Muscle layer of duodenum (tissue), 2 donors: ENCODE measurements at regions not wholly inside any gene's neighbourhood (a gene's known extent, or its start where the extent isn't known, plus 50 kb on each side); places are given as distances from the start of the nearest gene placed in this dataset.
"Not testable (repeated sequence)": the region's sequence is repeated elsewhere in the genome, so short reads cannot be mapped to it uniquely, and the experiment has no call there.

ENCODE experiments used
- H3K27ac ChIP-seq: one replicate; pipeline ENCODE4 v1.7.0; 2013; ENCODE audit warnings: mild to moderate bottlenecking, low read length
- H3K27me3 ChIP-seq: one replicate; pipeline ENCODE4 v1.7.0; 2013; ENCODE audit warnings: low read depth, mild to moderate bottlenecking, control low read depth, low read length
- H3K36me3 ChIP-seq, 2 donors: one replicate each; pipeline ENCODE4 v1.7.0; 2013; ENCODE audit warnings: low read length in 2 of 2, control low read depth in 1 of 2, mild to moderate bottlenecking in 1 of 2; ENCODE audit not compliant: insufficient read depth in 2 of 2, control insufficient read depth in 1 of 2
- H3K4me1 ChIP-seq, 2 donors: one replicate each; pipeline ENCODE4 v1.7.0; 2013; ENCODE audit warnings: low read length in 2 of 2, mild to moderate bottlenecking in 2 of 2, control low read depth in 1 of 2, moderate library complexity in 1 of 2; ENCODE audit not compliant: insufficient read depth in 2 of 2, control insufficient read depth in 1 of 2
- H3K4me3 ChIP-seq, 2 donors: one replicate each; pipeline ENCODE4 v1.7.0; 2013; ENCODE audit warnings: low read length in 2 of 2, low read depth in 1 of 2, mild to moderate bottlenecking in 1 of 2
- H3K9me3 ChIP-seq, 2 donors: one replicate each; pipeline ENCODE4 v1.7.0; 2013; ENCODE audit warnings: low read length in 2 of 2, control low read depth in 1 of 2, mild to moderate bottlenecking in 1 of 2; ENCODE audit not compliant: control insufficient read depth in 1 of 2
- donor health status: healthy.

GRCh38 chr1:121574505-121574899 lies 389.7 kb downstream of the SRGAP2C start:
- not testable (repeated sequence) for H3K27me3 ChIP-seq, H3K36me3 ChIP-seq, H3K9me3 ChIP-seq, H3K27ac ChIP-seq, H3K4me3 ChIP-seq, H3K4me1 ChIP-seq

- not testable (repeated sequence) for H3K36me3 ChIP-seq, H3K4me3 ChIP-seq, H3K9me3 ChIP-seq, H3K27me3 ChIP-seq, H3K27ac ChIP-seq, H3K4me1 ChIP-seq
Observed at GRCh38 chr1:121582898-121583297, 398.1 kb downstream of the SRGAP2C start.

GRCh38 chr1:121586369-121587229 lies 401.8 kb downstream of the SRGAP2C start:
- no peaks in the 10 kb centered on the region for H3K27me3 ChIP-seq
- no peaks in the 10 kb centered on the region for H3K36me3 ChIP-seq
- H3K9me3 ChIP-seq: peaks cover 0 to 3% of the 10 kb centered on the region in 2 donors
- H3K4me1 ChIP-seq: no peaks in the 10 kb centered on the region
- H3K27ac ChIP-seq: no peak overlapping the region
- no peak overlapping the region for H3K4me3 ChIP-seq

GRCh38 chr1:121587230-121587569 lies 402.4 kb downstream of the SRGAP2C start:
- Histone ChIP-seq H3K27ac (no peak overlapping the region), H3K27me3 (no peaks in the 10 kb centered on the region), H3K4me1 (no peaks in the 10 kb centered on the region), H3K4me3 (no peak overlapping the region), H3K36me3 (no peaks in the 10 kb centered on the region), H3K9me3 (peaks cover 0 to 3% of the 10 kb centered on the region in 2 donors)

- Histone ChIP-seq H3K27me3 (no peaks in the 10 kb centered on the region), H3K4me3 (no peak overlapping the region), H3K27ac (no peak overlapping the region), H3K4me1 (no peaks in the 10 kb centered on the region), H3K9me3 (peaks cover 0 to 3% of the 10 kb centered on the region in 2 donors), H3K36me3 (no peaks in the 10 kb centered on the region)
Observed at GRCh38 chr1:121587777-121588176, 403.0 kb downstream of the SRGAP2C start.

GRCh38 chr1:121594096-121594495 lies 409.3 kb downstream of the SRGAP2C start:
- Histone ChIP-seq H3K36me3 (no peaks in the 10 kb centered on the region), H3K27ac (no peak overlapping the region), H3K9me3 (no peaks in the 10 kb centered on the region), H3K4me1 (no peaks in the 10 kb centered on the region), H3K27me3 (no peaks in the 10 kb centered on the region), H3K4me3 (no peak overlapping the region)

- no peak overlapping the region for H3K27ac ChIP-seq
- no peaks in the 10 kb centered on the region for H3K9me3 ChIP-seq
- no peaks in the 10 kb centered on the region for H3K36me3 ChIP-seq
- H3K4me3 ChIP-seq: no peak overlapping the region
- no peaks in the 10 kb centered on the region for H3K27me3 ChIP-seq
- H3K4me1 ChIP-seq: no peaks in the 10 kb centered on the region
Observed at GRCh38 chr1:121595089-121595488, 410.3 kb downstream of the SRGAP2C start.

- H3K4me3 ChIP-seq, H3K9me3 ChIP-seq, H3K27me3 ChIP-seq, H3K27ac ChIP-seq, H3K36me3 ChIP-seq, H3K4me1 ChIP-seq: not testable (repeated sequence)
Observed at GRCh38 chr1:121604843-121605444, 420.2 kb downstream of the SRGAP2C start.

GRCh38 chr1:121607499-121607898 lies 422.7 kb downstream of the SRGAP2C start:
- H3K9me3 ChIP-seq, H3K4me1 ChIP-seq, H3K27ac ChIP-seq: not testable (repeated sequence)

More at GRCh38 chr1:121607499-121607898, 422.7 kb downstream of the SRGAP2C start:
- H3K36me3 ChIP-seq, H3K27me3 ChIP-seq, H3K4me3 ChIP-seq: not testable (repeated sequence)
